ENCODE measurements at regions not wholly inside any gene's neighbourhood (a gene's known extent, or its start where the extent isn't known, plus 50 kb on each side); places are given as distances from the start of the nearest gene placed in this dataset.

GRCh38 chr12:24073170-24073810 is 123.8 kb upstream of the SOX5 start:
- H3K27me3 Mint-ChIP-seq: no peaks in the 10 kb centered on the region

GRCh38 chr12:24072302-24072701 is 122.8 kb upstream of the SOX5 start:
- ATAC-seq: no peak
- H3K4me3 Mint-ChIP-seq: no peak overlapping the region

More at GRCh38 chr12:24073170-24073810, 123.8 kb upstream of the SOX5 start:
- Mint-ChIP-seq H3K4me1 (ENCODE audit: low read depth) (no peaks in the 10 kb centered on the region), H3K9me3 (peaks cover 5% of the 10 kb centered on the region), H3K27ac (no peak overlapping the region), H3K36me3 (ENCODE audit: low read depth) (no peaks in the 10 kb centered on the region), H3K4me3 (no peak overlapping the region)
- DNase-seq (no peak), ATAC-seq (no peak)
- TF ChIP-seq CTCF (IDR thresholded peaks at IDR 0.05): no peak
- ChIA-PET CTCF (no interaction called here), POLR2A (no interaction called here)
- intact Hi-C loops (cut with micrococcal nuclease): no loop called here

GRCh38 chr12:24071842-24072241 is 122.4 kb upstream of the SOX5 start:
- Mint-ChIP-seq H3K27ac (no peak overlapping the region), H3K27me3 (no peaks in the 10 kb centered on the region), H3K4me1 (ENCODE audit: low read depth) (no peaks in the 10 kb centered on the region), H3K9me3 (peaks cover 1% of the 10 kb centered on the region), H3K36me3 (ENCODE audit: low read depth) (no peaks in the 10 kb centered on the region), H3K4me3 (no peak overlapping the region)
- DNase-seq (no peak), ATAC-seq (no peak)
- TF ChIP-seq CTCF (IDR thresholded peaks at IDR 0.05): no peak
- intact Hi-C loops (cut with micrococcal nuclease): no loop called here
- ChIA-PET POLR2A (no interaction called here), CTCF (no interaction called here)

More at GRCh38 chr12:24072302-24072701, 122.8 kb upstream of the SOX5 start:
- ChIA-PET POLR2A (no interaction called here), CTCF (no interaction called here)
- Mint-ChIP-seq H3K27me3 (no peaks in the 10 kb centered on the region), H3K27ac (no peak overlapping the region), H3K36me3 (ENCODE audit: low read depth) (no peaks in the 10 kb centered on the region), H3K9me3 (peaks cover 4% of the 10 kb centered on the region), H3K4me1 (ENCODE audit: low read depth) (no peaks in the 10 kb centered on the region)
- DNase-seq: no peak
- TF ChIP-seq CTCF (IDR thresholded peaks at IDR 0.05): no peak
- intact Hi-C loops (cut with micrococcal nuclease): no loop called here

GRCh38 chr12:24069532-24070395 is 120.3 kb upstream of the SOX5 start:
- POLR2A ChIA-PET: no interaction called here
- H3K4me3 Mint-ChIP-seq: no peak overlapping the region
- ATAC-seq (no peak), DNase-seq (no peak)
- H3K27ac Mint-ChIP-seq: no peak overlapping the region
- no peak for TF ChIP-seq CTCF (IDR thresholded peaks at IDR 0.05)
- H3K9me3 Mint-ChIP-seq: no peaks in the 10 kb centered on the region
- H3K4me1 Mint-ChIP-seq (ENCODE audit: low read depth): no peaks in the 10 kb centered on the region
- H3K36me3 Mint-ChIP-seq (ENCODE audit: low read depth): no peaks in the 10 kb centered on the region
- H3K27me3 Mint-ChIP-seq: no peaks in the 10 kb centered on the region
- intact Hi-C loops (cut with micrococcal nuclease): no loop called here
- CTCF ChIA-PET: no interaction called here

- POLR2A ChIA-PET: interaction anchor here (0.6 kb wide), 1 partner anchor 733 kb away, joined by 4 read pairs; no protein-coding TSS in a partner anchor
- no peak overlapping the region for H3K27ac Mint-ChIP-seq
- ATAC-seq: no peak
- no peaks in the 10 kb centered on the region for H3K27me3 Mint-ChIP-seq
- H3K4me1 Mint-ChIP-seq (ENCODE audit: low read depth): no peaks in the 10 kb centered on the region
- intact Hi-C loops (cut with micrococcal nuclease): no loop called here
- CTCF ChIA-PET: no interaction called here
- no peak for DNase-seq
- TF ChIP-seq CTCF (IDR thresholded peaks at IDR 0.05): no peak
- H3K9me3 Mint-ChIP-seq: no peaks in the 10 kb centered on the region
- no peaks in the 10 kb centered on the region for H3K36me3 Mint-ChIP-seq (ENCODE audit: low read depth)
- H3K4me3 Mint-ChIP-seq: no peak overlapping the region
These were observed 117.4 kb upstream of the SOX5 start for GRCh38 chr12:24066865-24067264.
